ENCODE measurements at regions not wholly inside any gene's neighbourhood (a gene's known extent, or its start where the extent isn't known, plus 50 kb on each side); places are given as distances from the start of the nearest gene placed in this dataset.
"Not testable (repeated sequence)": the region's sequence is repeated elsewhere in the genome, so short reads cannot be mapped to it uniquely, and the experiment has no call there.

GRCh38 chr16:17001471-17001870 lies 469.3 kb downstream of the XYLT1 start:
- Histone ChIP-seq H3K27ac (no peak overlapping the region), H3K9me3 (no peaks in the 10 kb centered on the region), H3K4me3 (no peak overlapping the region), H3K4me1 (no peaks in the 10 kb centered on the region), H3K36me3 (no peaks in the 10 kb centered on the region), H3K27me3 (no peaks in the 10 kb centered on the region)
- intact Hi-C loops (cut with DNase I; ENCODE audit: low total_unique reads), result no loop called here
- 50 to 51% methylated on average over 2 to 3 of the region's 3 CpGs for WGBS, 2 donors (ENCODE audit: low coverage in 1 of 2)
- TF ChIP-seq CTCF (IDR thresholded peaks at IDR 0.05), result no peak
- no peak for TF ChIP-seq POLR2A (IDR thresholded peaks at IDR 0.05)
- in situ Hi-C loops (cut with MboI; ENCODE audit: low pct_ligation_motif_present in 1 of 4, low pct_unique_long_range_greater_than_20kb in 1 of 4, low sequenced_read_pairs in 3 of 4), result no loop called here
- no peak for DNase-seq

GRCh38 chr16:17002565-17002964 lies 468.2 kb downstream of the XYLT1 start:
- no peak overlapping the region for H3K27ac ChIP-seq
- H3K27me3 ChIP-seq, result no peaks in the 10 kb centered on the region
- no peaks in the 10 kb centered on the region for H3K4me1 ChIP-seq
- WGBS, 2 donors (ENCODE audit: low coverage in 1 of 2), result 85 to 100% methylated on average over 1 of the region's 1 CpG
- TF ChIP-seq POLR2A (IDR thresholded peaks at IDR 0.05) (no peak), CTCF (IDR thresholded peaks at IDR 0.05) (no peak), EP300 (IDR thresholded peaks at IDR 0.05; ENCODE audit: low read depth) (no peak), POLR2AphosphoS5 (IDR thresholded peaks at IDR 0.05) (no peak)
- no peaks in the 10 kb centered on the region for H3K36me3 ChIP-seq
- H3K4me3 ChIP-seq, result no peak overlapping the region
- in situ Hi-C loops (cut with MboI; ENCODE audit: low pct_ligation_motif_present in 1 of 4, low pct_unique_long_range_greater_than_20kb in 1 of 4, low sequenced_read_pairs in 3 of 4) (no loop called here), intact Hi-C loops (cut with DNase I; ENCODE audit: low total_unique reads) (no loop called here)
- no peak for DNase-seq
- no peaks in the 10 kb centered on the region for H3K9me3 ChIP-seq

GRCh38 chr16:17005963-17006362 lies 464.8 kb downstream of the XYLT1 start:
- H3K36me3 ChIP-seq; in situ Hi-C loops (cut with MboI; ENCODE audit: low pct_ligation_motif_present in 1 of 4, low pct_unique_long_range_greater_than_20kb in 1 of 4, low sequenced_read_pairs in 3 of 4); H3K4me1 ChIP-seq; H3K27ac ChIP-seq; H3K27me3 ChIP-seq; H3K4me3 ChIP-seq; intact Hi-C loops (cut with DNase I; ENCODE audit: low total_unique reads); H3K9me3 ChIP-seq; DNase-seq: not testable (repeated sequence)
- 90 to 100% methylated on average over 1 of the region's 1 CpG for WGBS, 2 donors (ENCODE audit: low coverage in 1 of 2)

DNA sequence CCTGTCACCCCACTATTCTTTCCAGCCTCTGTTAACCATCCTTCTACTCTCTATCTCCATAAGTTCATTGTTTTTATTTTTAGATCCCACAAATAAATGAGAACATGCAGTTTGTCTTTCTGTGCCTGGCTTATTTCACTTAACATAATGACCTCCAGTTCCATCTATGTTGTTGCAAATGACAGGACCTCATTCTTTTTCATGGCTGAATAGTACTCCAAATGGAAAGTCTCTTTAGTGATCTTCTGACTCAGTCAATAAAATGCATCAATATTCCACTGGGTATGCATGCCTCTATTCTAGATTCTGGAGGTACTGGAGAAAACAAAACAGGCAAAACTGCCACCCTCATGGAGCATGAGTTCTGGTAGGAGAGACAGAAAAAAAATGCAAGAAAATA lies 459.0 kb downstream of the XYLT1 start:
- Histone ChIP-seq H3K27ac (no peak overlapping the region), H3K4me3 (no peak overlapping the region), H3K9me3 (no peaks in the 10 kb centered on the region), H3K4me1 (peaks cover 0 to 6% (median 2%) of the 10 kb centered on the region in 4 donors), H3K36me3 (no peaks in the 10 kb centered on the region), H3K27me3 (no peaks in the 10 kb centered on the region)
- in situ Hi-C loops (cut with MboI; ENCODE audit: low pct_ligation_motif_present in 1 of 4, low pct_unique_long_range_greater_than_20kb in 1 of 4, low sequenced_read_pairs in 3 of 4) (no loop called here), intact Hi-C loops (cut with DNase I; ENCODE audit: low total_unique reads) (no loop called here)
- no peak for DNase-seq
- TF ChIP-seq EP300 (IDR thresholded peaks at IDR 0.05; ENCODE audit: low read depth), result no peak
- no peak for TF ChIP-seq POLR2A (IDR thresholded peaks at IDR 0.05)
- no peak for TF ChIP-seq CTCF (IDR thresholded peaks at IDR 0.05)
- TF ChIP-seq POLR2AphosphoS5 (IDR thresholded peaks at IDR 0.05), result no peak

DNA sequence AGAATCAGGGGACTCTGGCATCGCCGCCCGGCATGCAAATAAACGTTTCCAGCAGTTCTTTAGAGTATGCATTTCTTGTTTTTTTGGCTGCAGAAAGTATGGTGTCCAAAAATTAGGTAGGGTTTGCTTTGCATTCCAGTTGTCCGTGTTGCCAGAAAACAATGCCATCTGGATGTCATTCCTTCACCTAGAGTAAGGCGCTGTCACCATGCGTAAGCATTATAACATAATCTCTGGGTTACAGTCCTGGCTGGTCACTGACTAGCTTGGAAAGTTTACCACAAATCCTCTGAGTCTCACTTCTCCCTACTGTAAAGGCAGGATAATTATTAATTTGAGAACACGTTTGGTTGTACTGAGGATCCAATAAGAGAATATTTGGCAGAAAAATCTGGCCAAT lies 457.7 kb downstream of the XYLT1 start:
- intact Hi-C loops (cut with DNase I; ENCODE audit: low total_unique reads) (no loop called here), in situ Hi-C loops (cut with MboI; ENCODE audit: low pct_ligation_motif_present in 1 of 4, low pct_unique_long_range_greater_than_20kb in 1 of 4, low sequenced_read_pairs in 3 of 4) (no loop called here)
- H3K4me1 ChIP-seq, result peaks cover 0 to 10% (median 2%) of the 10 kb centered on the region in 4 donors
- H3K4me3 ChIP-seq, result no peak overlapping the region
- H3K9me3 ChIP-seq, result no peaks in the 10 kb centered on the region
- TF ChIP-seq CTCF (IDR thresholded peaks at IDR 0.05) (no peak), POLR2A (IDR thresholded peaks at IDR 0.05) (no peak), EP300 (IDR thresholded peaks at IDR 0.05; ENCODE audit: low read depth) (no peak), POLR2AphosphoS5 (IDR thresholded peaks at IDR 0.05) (no peak)
- no peaks in the 10 kb centered on the region for H3K36me3 ChIP-seq
- H3K27me3 ChIP-seq, result no peaks in the 10 kb centered on the region
- DNase-seq, result no peak
- 71 to 77% methylated on average over 5 to 8 of the region's 8 CpGs for WGBS, 2 donors (ENCODE audit: low coverage in 1 of 2)
- H3K27ac ChIP-seq, result peak overlapping the region in 3 of 4 donors; percentile 44 to 61 (median 44)
